ENCODE measurements at regions not wholly inside any gene's neighbourhood (a gene's known extent, or its start where the extent isn't known, plus 50 kb on each side); places are given as distances from the start of the nearest gene placed in this dataset.

- no peak overlapping the region for H2BK120ac ChIP-seq (ENCODE audit: low read depth, low read length)
- peaks cover 7% of the 10 kb centered on the region for H3K27me3 ChIP-seq (ENCODE audit: control insufficient read depth, insufficient read depth, low read length)
- no peak for ATAC-seq (ENCODE audit: low read depth)
- no peak overlapping the region for H3K27ac ChIP-seq (ENCODE audit: insufficient read depth, low read length)
- no peak overlapping the region for H3K4ac ChIP-seq (ENCODE audit: low read depth, low read length)
- no peak overlapping the region for H4K91ac ChIP-seq (ENCODE audit: insufficient read depth, low read depth, low read length)
- no peaks in the 10 kb centered on the region for H3K36me3 ChIP-seq (ENCODE audit: control insufficient read depth, insufficient read depth, low read length)
- no peaks in the 10 kb centered on the region for H3K9me3 ChIP-seq (ENCODE audit: control insufficient read depth, insufficient read depth, low read length)
- 50% methylated on average over 1 of the region's 3 CpGs; no CpG with 5 or more reads in 1 of the 2 experiments for WGBS, 2 experiments (ENCODE audit: extremely low coverage in 2 of 2, insufficient read length in 1 of 2)
- ChIA-PET POLR2A (ENCODE audit: unreplicated experiment) (no interaction called here), CTCF (no interaction called here)
- dilution Hi-C loops (cut with HindIII; ENCODE audit: low sequenced_read_pairs, unreplicated experiment) (no loop called here), intact Hi-C loops (cut with micrococcal nuclease) (no loop called here), in situ Hi-C loops (cut with MboI; ENCODE audit: low sequenced_read_pairs) (no loop called here)
- H3K56ac ChIP-seq (ENCODE audit: extremely low read depth, insufficient read depth, low read length), result no peak overlapping the region
- no TSS peak for BruUV-seq (replicated peaks)
- TF ChIP-seq ELK1 (IDR thresholded peaks at IDR 0.05; ENCODE audit: borderline replicate concordance, low read depth, low read length), result no peak
- TF ChIP-seq, protein P1, sequence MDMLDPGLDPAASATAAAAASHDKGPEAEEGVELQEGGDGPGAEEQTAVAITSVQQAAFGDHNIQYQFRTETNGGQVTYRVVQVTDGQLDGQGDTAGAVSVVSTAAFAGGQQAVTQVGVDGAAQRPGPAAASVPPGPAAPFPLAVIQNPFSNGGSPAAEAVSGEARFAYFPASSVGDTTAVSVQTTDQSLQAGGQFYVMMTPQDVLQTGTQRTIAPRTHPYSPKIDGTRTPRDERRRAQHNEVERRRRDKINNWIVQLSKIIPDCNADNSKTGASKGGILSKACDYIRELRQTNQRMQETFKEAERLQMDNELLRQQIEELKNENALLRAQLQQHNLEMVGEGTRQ (IDR thresholded peaks at IDR 0.05; ENCODE audit: low read depth, low read length), result no peak
- no peak overlapping the region for H3K23ac ChIP-seq (ENCODE audit: low read depth, low read length)
- no peaks in the 10 kb centered on the region for H3K4me1 ChIP-seq (ENCODE audit: control insufficient read depth, insufficient read depth, low read length)
- H2AK5ac ChIP-seq (ENCODE audit: low read depth, low read length), result no peak overlapping the region
- no peak overlapping the region for H3K4me3 ChIP-seq (ENCODE audit: insufficient read depth, low read depth, low read length)
- H3K18ac ChIP-seq (ENCODE audit: low read depth, low read length), result no peak overlapping the region
- no peak overlapping the region for H3K4me2 ChIP-seq (ENCODE audit: low read depth, low read length)
- no peak for DNase-seq
- H4K5ac ChIP-seq (ENCODE audit: low read depth, low read length), result no peak overlapping the region
- no peak overlapping the region for H2AK9ac ChIP-seq (replicated peaks; ENCODE audit: low read depth, low read length, poor library complexity)
- H3K9ac ChIP-seq (ENCODE audit: low read depth, low read length), result no peak overlapping the region
- H3K79me1 ChIP-seq (ENCODE audit: low read depth in 1 of 2, low read length in 2 of 2), result no peaks in the 10 kb centered on the region
- H3K14ac ChIP-seq (replicated peaks; ENCODE audit: low read depth, low read length), result no peak overlapping the region
- no peak overlapping the region for H4K8ac ChIP-seq (ENCODE audit: low read depth in 2 of 2, low read length in 2 of 2)
- no peak overlapping the region for H2BK20ac ChIP-seq (ENCODE audit: low read depth, low read length)
- no peaks in the 10 kb centered on the region for H3K9me1 ChIP-seq (ENCODE audit: insufficient read depth, low read length)
- H2BK5ac ChIP-seq (ENCODE audit: low read depth, low read length, poor library complexity, severe bottlenecking), result no peak overlapping the region
- no peak overlapping the region for H2AFZ ChIP-seq (replicated peaks; ENCODE audit: low read length, poor library complexity)
- no peaks in the 10 kb centered on the region for H4K20me1 ChIP-seq (ENCODE audit: insufficient read depth, low read length)
- H2BK15ac ChIP-seq (ENCODE audit: low read depth, low read length), result no peak overlapping the region
These were observed 151.0 kb upstream of the GATA6 start for GRCh38 chr18:22018366-22018765.

Data from IMR-90 (cell line).